ENCODE measurements at regions not wholly inside any gene's neighbourhood (a gene's known extent, or its start where the extent isn't known, plus 50 kb on each side); places are given as distances from the start of the nearest gene placed in this dataset.

DNA sequence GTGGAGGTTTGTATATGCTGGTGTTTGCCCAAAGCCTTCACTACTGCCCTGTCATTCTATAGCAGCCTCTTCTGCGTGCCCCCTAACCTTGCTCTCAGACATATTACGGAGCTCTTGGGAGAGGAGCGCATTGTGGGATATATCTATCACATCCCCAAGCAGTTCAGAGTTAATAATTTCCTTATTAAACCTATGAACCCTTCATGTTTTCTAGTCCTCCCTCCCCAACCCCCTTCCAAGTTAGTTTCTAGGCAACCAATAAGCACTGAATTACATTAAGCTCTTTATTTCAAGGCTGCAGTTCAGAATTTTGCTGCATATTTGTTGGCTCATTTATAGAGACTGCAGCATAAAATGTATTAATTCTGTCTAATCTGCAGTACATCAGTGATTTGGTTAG, 57.3 kb upstream of the GRM7 start:
- no peak for TF ChIP-seq ZNF670 (CRISPR knock-in tag; IDR thresholded peaks at IDR 0.05; ENCODE audit: borderline replicate concordance)
- TF ChIP-seq ATF7 (IDR thresholded peaks at IDR 0.05), result no peak
- no peak for TF ChIP-seq ATF7 (CRISPR knock-in tag; IDR thresholded peaks at IDR 0.05)
- TF ChIP-seq NFIB (CRISPR knock-in tag; IDR thresholded peaks at IDR 0.05; ENCODE audit: borderline replicate concordance), result no peak
- TF ChIP-seq MATR3 (CRISPR knock-in tag; IDR thresholded peaks at IDR 0.05), result no peak
- TF ChIP-seq, protein P1, sequence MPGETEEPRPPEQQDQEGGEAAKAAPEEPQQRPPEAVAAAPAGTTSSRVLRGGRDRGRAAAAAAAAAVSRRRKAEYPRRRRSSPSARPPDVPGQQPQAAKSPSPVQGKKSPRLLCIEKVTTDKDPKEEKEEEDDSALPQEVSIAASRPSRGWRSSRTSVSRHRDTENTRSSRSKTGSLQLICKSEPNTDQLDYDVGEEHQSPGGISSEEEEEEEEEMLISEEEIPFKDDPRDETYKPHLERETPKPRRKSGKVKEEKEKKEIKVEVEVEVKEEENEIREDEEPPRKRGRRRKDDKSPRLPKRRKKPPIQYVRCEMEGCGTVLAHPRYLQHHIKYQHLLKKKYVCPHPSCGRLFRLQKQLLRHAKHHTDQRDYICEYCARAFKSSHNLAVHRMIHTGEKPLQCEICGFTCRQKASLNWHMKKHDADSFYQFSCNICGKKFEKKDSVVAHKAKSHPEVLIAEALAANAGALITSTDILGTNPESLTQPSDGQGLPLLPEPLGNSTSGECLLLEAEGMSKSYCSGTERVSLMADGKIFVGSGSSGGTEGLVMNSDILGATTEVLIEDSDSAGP (CRISPR knock-in tag; IDR thresholded peaks at IDR 0.05; ENCODE audit: borderline replicate concordance), result no peak
- TF ChIP-seq, protein P2, sequence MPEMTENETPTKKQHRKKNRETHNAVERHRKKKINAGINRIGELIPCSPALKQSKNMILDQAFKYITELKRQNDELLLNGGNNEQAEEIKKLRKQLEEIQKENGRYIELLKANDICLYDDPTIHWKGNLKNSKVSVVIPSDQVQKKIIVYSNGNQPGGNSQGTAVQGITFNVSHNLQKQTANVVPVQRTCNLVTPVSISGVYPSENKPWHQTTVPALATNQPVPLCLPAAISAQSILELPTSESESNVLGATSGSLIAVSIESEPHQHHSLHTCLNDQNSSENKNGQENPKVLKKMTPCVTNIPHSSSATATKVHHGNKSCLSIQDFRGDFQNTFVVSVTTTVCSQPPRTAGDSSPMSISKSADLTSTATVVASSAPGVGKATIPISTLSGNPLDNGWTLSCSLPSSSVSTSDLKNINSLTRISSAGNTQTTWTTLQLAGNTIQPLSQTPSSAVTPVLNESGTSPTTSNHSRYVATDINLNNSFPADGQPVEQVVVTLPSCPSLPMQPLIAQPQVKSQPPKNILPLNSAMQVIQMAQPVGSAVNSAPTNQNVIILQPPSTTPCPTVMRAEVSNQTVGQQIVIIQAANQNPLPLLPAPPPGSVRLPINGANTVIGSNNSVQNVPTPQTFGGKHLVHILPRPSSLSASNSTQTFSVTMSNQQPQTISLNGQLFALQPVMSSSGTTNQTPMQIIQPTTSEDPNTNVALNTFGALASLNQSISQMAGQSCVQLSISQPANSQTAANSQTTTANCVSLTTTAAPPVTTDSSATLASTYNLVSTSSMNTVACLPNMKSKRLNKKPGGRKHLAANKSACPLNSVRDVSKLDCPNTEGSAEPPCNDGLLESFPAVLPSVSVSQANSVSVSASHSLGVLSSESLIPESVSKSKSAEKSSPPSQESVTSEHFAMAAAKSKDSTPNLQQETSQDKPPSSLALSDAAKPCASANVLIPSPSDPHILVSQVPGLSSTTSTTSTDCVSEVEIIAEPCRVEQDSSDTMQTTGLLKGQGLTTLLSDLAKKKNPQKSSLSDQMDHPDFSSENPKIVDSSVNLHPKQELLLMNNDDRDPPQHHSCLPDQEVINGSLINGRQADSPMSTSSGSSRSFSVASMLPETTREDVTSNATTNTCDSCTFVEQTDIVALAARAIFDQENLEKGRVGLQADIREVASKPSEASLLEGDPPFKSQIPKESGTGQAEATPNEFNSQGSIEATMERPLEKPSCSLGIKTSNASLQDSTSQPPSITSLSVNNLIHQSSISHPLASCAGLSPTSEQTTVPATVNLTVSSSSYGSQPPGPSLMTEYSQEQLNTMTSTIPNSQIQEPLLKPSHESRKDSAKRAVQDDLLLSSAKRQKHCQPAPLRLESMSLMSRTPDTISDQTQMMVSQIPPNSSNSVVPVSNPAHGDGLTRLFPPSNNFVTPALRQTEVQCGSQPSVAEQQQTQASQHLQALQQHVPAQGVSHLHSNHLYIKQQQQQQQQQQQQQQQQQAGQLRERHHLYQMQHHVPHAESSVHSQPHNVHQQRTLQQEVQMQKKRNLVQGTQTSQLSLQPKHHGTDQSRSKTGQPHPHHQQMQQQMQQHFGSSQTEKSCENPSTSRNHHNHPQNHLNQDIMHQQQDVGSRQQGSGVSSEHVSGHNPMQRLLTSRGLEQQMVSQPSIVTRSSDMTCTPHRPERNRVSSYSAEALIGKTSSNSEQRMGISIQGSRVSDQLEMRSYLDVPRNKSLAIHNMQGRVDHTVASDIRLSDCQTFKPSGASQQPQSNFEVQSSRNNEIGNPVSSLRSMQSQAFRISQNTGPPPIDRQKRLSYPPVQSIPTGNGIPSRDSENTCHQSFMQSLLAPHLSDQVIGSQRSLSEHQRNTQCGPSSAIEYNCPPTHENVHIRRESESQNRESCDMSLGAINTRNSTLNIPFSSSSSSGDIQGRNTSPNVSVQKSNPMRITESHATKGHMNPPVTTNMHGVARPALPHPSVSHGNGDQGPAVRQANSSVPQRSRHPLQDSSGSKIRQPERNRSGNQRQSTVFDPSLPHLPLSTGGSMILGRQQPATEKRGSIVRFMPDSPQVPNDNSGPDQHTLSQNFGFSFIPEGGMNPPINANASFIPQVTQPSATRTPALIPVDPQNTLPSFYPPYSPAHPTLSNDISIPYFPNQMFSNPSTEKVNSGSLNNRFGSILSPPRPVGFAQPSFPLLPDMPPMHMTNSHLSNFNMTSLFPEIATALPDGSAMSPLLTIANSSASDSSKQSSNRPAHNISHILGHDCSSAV (CRISPR knock-in tag; IDR thresholded peaks at IDR 0.05; ENCODE audit: borderline replicate concordance), result no peak
- no peak for TF ChIP-seq TBX3 (IDR thresholded peaks at IDR 0.05; ENCODE audit: borderline replicate concordance)
- TF ChIP-seq, protein P3, sequence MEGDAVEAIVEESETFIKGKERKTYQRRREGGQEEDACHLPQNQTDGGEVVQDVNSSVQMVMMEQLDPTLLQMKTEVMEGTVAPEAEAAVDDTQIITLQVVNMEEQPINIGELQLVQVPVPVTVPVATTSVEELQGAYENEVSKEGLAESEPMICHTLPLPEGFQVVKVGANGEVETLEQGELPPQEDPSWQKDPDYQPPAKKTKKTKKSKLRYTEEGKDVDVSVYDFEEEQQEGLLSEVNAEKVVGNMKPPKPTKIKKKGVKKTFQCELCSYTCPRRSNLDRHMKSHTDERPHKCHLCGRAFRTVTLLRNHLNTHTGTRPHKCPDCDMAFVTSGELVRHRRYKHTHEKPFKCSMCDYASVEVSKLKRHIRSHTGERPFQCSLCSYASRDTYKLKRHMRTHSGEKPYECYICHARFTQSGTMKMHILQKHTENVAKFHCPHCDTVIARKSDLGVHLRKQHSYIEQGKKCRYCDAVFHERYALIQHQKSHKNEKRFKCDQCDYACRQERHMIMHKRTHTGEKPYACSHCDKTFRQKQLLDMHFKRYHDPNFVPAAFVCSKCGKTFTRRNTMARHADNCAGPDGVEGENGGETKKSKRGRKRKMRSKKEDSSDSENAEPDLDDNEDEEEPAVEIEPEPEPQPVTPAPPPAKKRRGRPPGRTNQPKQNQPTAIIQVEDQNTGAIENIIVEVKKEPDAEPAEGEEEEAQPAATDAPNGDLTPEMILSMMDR (CRISPR knock-in tag; IDR thresholded peaks at IDR 0.05), result no peak
- TF ChIP-seq, protein P4, sequence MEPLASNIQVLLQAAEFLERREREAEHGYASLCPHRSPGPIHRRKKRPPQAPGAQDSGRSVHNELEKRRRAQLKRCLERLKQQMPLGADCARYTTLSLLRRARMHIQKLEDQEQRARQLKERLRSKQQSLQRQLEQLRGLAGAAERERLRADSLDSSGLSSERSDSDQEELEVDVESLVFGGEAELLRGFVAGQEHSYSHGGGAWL (CRISPR knock-in tag; IDR thresholded peaks at IDR 0.05), result no peak
- POLR2A ChIA-PET, result no interaction called here
- CTCF ChIA-PET (ENCODE audit: low intra/inter-chr PET ratio, low total read pairs), result no interaction called here
- no peaks in the 10 kb centered on the region for H3K36me3 ChIP-seq (replicated peaks in 1 of 2; ENCODE audit: control insufficient read depth in 1 of 2, insufficient read depth in 2 of 2, low read length in 2 of 2)
- no peak for ATAC-seq
- no peaks in the 10 kb centered on the region for H3K4me1 ChIP-seq (ENCODE audit: insufficient read depth, low read length)
- in situ Hi-C loops (cut with HindIII; ENCODE audit: extremely low pct_ligation_motif_present, low pct_unique_long_range_greater_than_20kb) (no loop called here), intact Hi-C loops (cut with micrococcal nuclease; ENCODE audit: unreplicated experiment) (no loop called here)
- H3K9ac ChIP-seq (ENCODE audit: insufficient read depth, low read depth, low read length), result no peak overlapping the region
- no peak overlapping the region for H3K27ac ChIP-seq (ENCODE audit: extremely low read length, insufficient read depth, low read length)
- H3K27me3 ChIP-seq (ENCODE audit: control insufficient read depth in 1 of 2, insufficient read depth in 2 of 2, low read length in 2 of 2), result no peaks in the 10 kb centered on the region
- H3K79me2 ChIP-seq (ENCODE audit: insufficient read depth, low read length), result no peaks in the 10 kb centered on the region
- no peaks in the 10 kb centered on the region for H3K9me3 ChIP-seq (ENCODE audit: low read length)
- H4K20me1 ChIP-seq (ENCODE audit: insufficient read depth, low read length), result no peaks in the 10 kb centered on the region
- no peak overlapping the region for H2AFZ ChIP-seq (ENCODE audit: low read length)
- no peak overlapping the region for H3K4me2 ChIP-seq (ENCODE audit: low read depth, low read length)
- 69% methylated on average over 3 of the region's 3 CpGs for WGBS (ENCODE audit: low lambda C conversion rate)
- no TSS peak for BruUV-seq (replicated peaks)
- no peak for DNase-seq (ENCODE audit: low spot score)
- H3K4me3 ChIP-seq (replicated peaks in 1 of 3; ENCODE audit: insufficient read depth in 1 of 3, low read depth in 2 of 3, low read length in 3 of 3), result no peak overlapping the region
- FAIRE-seq, result no peak
